ENCODE measurements at regions not wholly inside any gene's neighbourhood (a gene's known extent, or its start where the extent isn't known, plus 50 kb on each side); places are given as distances from the start of the nearest gene placed in this dataset.
A peak's percentile ranks its signal among the peaks of the same experiment; 100 is the strongest.

GRCh38 chr2:65532937-65533336 is 100.5 kb upstream of the SPRED2 start:
- Histone ChIP-seq H3K9me3 (ENCODE audit: control insufficient read depth, low read length) (no peaks in the 10 kb centered on the region), H3K4me1 (ENCODE audit: control insufficient read depth, insufficient read depth, low read length) (peaks cover 11% of the 10 kb centered on the region), H3K9ac (ENCODE audit: low read length) (no peak overlapping the region), H3K27me3 (replicated peaks; ENCODE audit: control insufficient read depth, insufficient read depth, low read length) (no peaks in the 10 kb centered on the region), H3K4me3 (ENCODE audit: low read length) (no peak overlapping the region), H3K36me3 (ENCODE audit: control insufficient read depth, insufficient read depth, low read length, severe bottlenecking) (no peaks in the 10 kb centered on the region)
- DNase-seq (ENCODE audit: low read depth), result no peak

- Histone ChIP-seq H3K9ac (ENCODE audit: low read length) (no peak overlapping the region), H3K4me1 (ENCODE audit: control insufficient read depth, insufficient read depth, low read length) (peaks cover 6% of the 10 kb centered on the region), H3K27me3 (replicated peaks; ENCODE audit: control insufficient read depth, insufficient read depth, low read length) (no peaks in the 10 kb centered on the region), H3K9me3 (ENCODE audit: control insufficient read depth, low read length) (no peaks in the 10 kb centered on the region), H3K36me3 (ENCODE audit: control insufficient read depth, insufficient read depth, low read length, severe bottlenecking) (no peaks in the 10 kb centered on the region), H3K4me3 (ENCODE audit: low read length) (no peak overlapping the region)
- DNase-seq (ENCODE audit: low read depth), result no peak
Observed at GRCh38 chr2:65532326-65532725, 99.9 kb upstream of the SPRED2 start.

GRCh38 chr2:65530547-65531320 is 98.3 kb upstream of the SPRED2 start:
- peaks cover 8% of the 10 kb centered on the region for H3K4me1 ChIP-seq (ENCODE audit: control insufficient read depth, insufficient read depth, low read length)
- no peaks in the 10 kb centered on the region for H3K9me3 ChIP-seq (ENCODE audit: control insufficient read depth, low read length)
- H3K9ac ChIP-seq (ENCODE audit: low read length), result no peak overlapping the region
- peak; percentile 64 for DNase-seq (ENCODE audit: low read depth)
- no peaks in the 10 kb centered on the region for H3K27me3 ChIP-seq (replicated peaks; ENCODE audit: control insufficient read depth, insufficient read depth, low read length)
- no peak overlapping the region for H3K4me3 ChIP-seq (ENCODE audit: low read length)
- no peaks in the 10 kb centered on the region for H3K36me3 ChIP-seq (ENCODE audit: control insufficient read depth, insufficient read depth, low read length, severe bottlenecking)

GRCh38 chr2:65529419-65529818 is 97.0 kb upstream of the SPRED2 start:
- Histone ChIP-seq H3K9ac (ENCODE audit: low read length) (no peak overlapping the region), H3K9me3 (ENCODE audit: control insufficient read depth, low read length) (no peaks in the 10 kb centered on the region), H3K4me1 (ENCODE audit: control insufficient read depth, insufficient read depth, low read length) (peaks cover 10% of the 10 kb centered on the region), H3K4me3 (ENCODE audit: low read length) (no peak overlapping the region), H3K36me3 (ENCODE audit: control insufficient read depth, insufficient read depth, low read length, severe bottlenecking) (no peaks in the 10 kb centered on the region), H3K27me3 (replicated peaks; ENCODE audit: control insufficient read depth, insufficient read depth, low read length) (no peaks in the 10 kb centered on the region)
- no peak for DNase-seq (ENCODE audit: low read depth)

GRCh38 chr2:65528241-65528574 is 95.8 kb upstream of the SPRED2 start:
- DNase-seq (ENCODE audit: low read depth), result no peak
- no peaks in the 10 kb centered on the region for H3K36me3 ChIP-seq (ENCODE audit: control insufficient read depth, insufficient read depth, low read length, severe bottlenecking)
- H3K4me1 ChIP-seq (ENCODE audit: control insufficient read depth, insufficient read depth, low read length), result peaks cover 10% of the 10 kb centered on the region
- H3K9me3 ChIP-seq (ENCODE audit: control insufficient read depth, low read length), result no peaks in the 10 kb centered on the region
- H3K27me3 ChIP-seq (replicated peaks; ENCODE audit: control insufficient read depth, insufficient read depth, low read length), result no peaks in the 10 kb centered on the region
- H3K9ac ChIP-seq (ENCODE audit: low read length), result no peak overlapping the region
- H3K4me3 ChIP-seq (ENCODE audit: low read length), result no peak overlapping the region

- no peak for DNase-seq (ENCODE audit: low read depth)
- Histone ChIP-seq H3K9me3 (ENCODE audit: control insufficient read depth, low read length) (no peaks in the 10 kb centered on the region), H3K4me1 (ENCODE audit: control insufficient read depth, insufficient read depth, low read length) (peaks cover 10% of the 10 kb centered on the region), H3K4me3 (ENCODE audit: low read length) (no peak overlapping the region), H3K9ac (ENCODE audit: low read length) (no peak overlapping the region), H3K36me3 (ENCODE audit: control insufficient read depth, insufficient read depth, low read length, severe bottlenecking) (no peaks in the 10 kb centered on the region), H3K27me3 (replicated peaks; ENCODE audit: control insufficient read depth, insufficient read depth, low read length) (no peaks in the 10 kb centered on the region)
Observed at GRCh38 chr2:65527451-65528240, 95.2 kb upstream of the SPRED2 start.

GRCh38 chr2:65525616-65526231 is 93.3 kb upstream of the SPRED2 start:
- Histone ChIP-seq H3K36me3 (ENCODE audit: control insufficient read depth, insufficient read depth, low read length, severe bottlenecking) (no peaks in the 10 kb centered on the region), H3K4me3 (ENCODE audit: low read length) (no peak overlapping the region), H3K9me3 (ENCODE audit: control insufficient read depth, low read length) (no peaks in the 10 kb centered on the region), H3K4me1 (ENCODE audit: control insufficient read depth, insufficient read depth, low read length) (peaks cover 10% of the 10 kb centered on the region), H3K9ac (ENCODE audit: low read length) (no peak overlapping the region), H3K27me3 (replicated peaks; ENCODE audit: control insufficient read depth, insufficient read depth, low read length) (no peaks in the 10 kb centered on the region)
- no peak for DNase-seq (ENCODE audit: low read depth)

- H3K4me1 ChIP-seq (ENCODE audit: control insufficient read depth, insufficient read depth, low read length), result peaks cover 4% of the 10 kb centered on the region
- no peak for DNase-seq (ENCODE audit: low read depth)
- H3K36me3 ChIP-seq (ENCODE audit: control insufficient read depth, insufficient read depth, low read length, severe bottlenecking), result no peaks in the 10 kb centered on the region
- no peaks in the 10 kb centered on the region for H3K9me3 ChIP-seq (ENCODE audit: control insufficient read depth, low read length)
- H3K27me3 ChIP-seq (replicated peaks; ENCODE audit: control insufficient read depth, insufficient read depth, low read length), result no peaks in the 10 kb centered on the region
- no peak overlapping the region for H3K9ac ChIP-seq (ENCODE audit: low read length)
- H3K4me3 ChIP-seq (ENCODE audit: low read length), result no peak overlapping the region
Observed at GRCh38 chr2:65522922-65523321, 90.5 kb upstream of the SPRED2 start.

GRCh38 chr2:65518751-65519150 is 86.4 kb upstream of the SPRED2 start:
- H3K9me3 ChIP-seq (ENCODE audit: control insufficient read depth, low read length), result no peaks in the 10 kb centered on the region
- peaks cover 7% of the 10 kb centered on the region for H3K4me1 ChIP-seq (ENCODE audit: control insufficient read depth, insufficient read depth, low read length)
- DNase-seq (ENCODE audit: low read depth), result no peak
- H3K36me3 ChIP-seq (ENCODE audit: control insufficient read depth, insufficient read depth, low read length, severe bottlenecking), result no peaks in the 10 kb centered on the region
- H3K9ac ChIP-seq (ENCODE audit: low read length), result no peak overlapping the region
- H3K27me3 ChIP-seq (replicated peaks; ENCODE audit: control insufficient read depth, insufficient read depth, low read length), result no peaks in the 10 kb centered on the region
- no peak overlapping the region for H3K4me3 ChIP-seq (ENCODE audit: low read length)

- peak; percentile 10 for DNase-seq (ENCODE audit: low read depth)
- Histone ChIP-seq H3K9ac (ENCODE audit: low read length) (no peak overlapping the region), H3K36me3 (ENCODE audit: control insufficient read depth, insufficient read depth, low read length, severe bottlenecking) (no peaks in the 10 kb centered on the region), H3K9me3 (ENCODE audit: control insufficient read depth, low read length) (no peaks in the 10 kb centered on the region), H3K27me3 (replicated peaks; ENCODE audit: control insufficient read depth, insufficient read depth, low read length) (no peaks in the 10 kb centered on the region), H3K4me1 (ENCODE audit: control insufficient read depth, insufficient read depth, low read length) (peaks cover 7% of the 10 kb centered on the region), H3K4me3 (ENCODE audit: low read length) (no peak overlapping the region)
Observed at GRCh38 chr2:65514555-65515195, 82.3 kb upstream of the SPRED2 start.

GRCh38 chr2:65512783-65513182 is 80.4 kb upstream of the SPRED2 start:
- Histone ChIP-seq H3K9ac (ENCODE audit: low read length) (no peak overlapping the region), H3K4me1 (ENCODE audit: control insufficient read depth, insufficient read depth, low read length) (peaks cover 7% of the 10 kb centered on the region), H3K27me3 (replicated peaks; ENCODE audit: control insufficient read depth, insufficient read depth, low read length) (no peaks in the 10 kb centered on the region), H3K9me3 (ENCODE audit: control insufficient read depth, low read length) (no peaks in the 10 kb centered on the region), H3K36me3 (ENCODE audit: control insufficient read depth, insufficient read depth, low read length, severe bottlenecking) (no peaks in the 10 kb centered on the region), H3K4me3 (ENCODE audit: low read length) (no peak overlapping the region)
- DNase-seq (ENCODE audit: low read depth), result no peak

All from adipocyte (in vitro differentiated cells).